ENCODE measurements at regions not wholly inside any gene's neighbourhood (a gene's known extent, or its start where the extent isn't known, plus 50 kb on each side); places are given as distances from the start of the nearest gene placed in this dataset.

GRCh38 chr17:5705876-5706576 lies 121.7 kb upstream of the NLRP1 start:
- TF ChIP-seq CTCF (conservative IDR thresholded peaks at IDR 0.05 in 1 of 2, IDR thresholded peaks at IDR 0.05 in 1 of 2; ENCODE audit: extremely low read depth in 1 of 2, insufficient read depth in 1 of 2, low read depth in 1 of 2, low read length in 2 of 2), result no peak
- TF ChIP-seq EZH2 (IDR thresholded peaks at IDR 0.05; ENCODE audit: borderline replicate concordance, low read length), result no peak
